NCI-H748 (cell line): ENCODE measurements at regions not wholly inside any gene's neighbourhood (a gene's known extent, or its start where the extent isn't known, plus 50 kb on each side); places are given as distances from the start of the nearest gene placed in this dataset.
"Not testable (repeated sequence)": the region's sequence is repeated elsewhere in the genome, so short reads cannot be mapped to it uniquely, and the experiment has no call there.

Experiments
- DNase-seq: peaks from one replicate; lab custom pipeline; 2025; ENCODE audit not compliant: unreplicated experiment; lab: John Stamatoyannopoulos, UW

- DNase-seq, result no peak
Measured at GRCh38 chr6:50961611-50962010, 142.9 kb downstream of the TFAP2B start.

- no peak for DNase-seq
Measured at GRCh38 chr6:50962213-50962759, 143.6 kb downstream of the TFAP2B start.

- DNase-seq, result no peak
Measured at GRCh38 chr6:50963952-50964351, 145.3 kb downstream of the TFAP2B start.

GRCh38 chr6:50965495-50965894 is 146.8 kb downstream of the TFAP2B start:
- DNase-seq, result no peak

GRCh38 chr6:50966532-50966931 is 147.9 kb downstream of the TFAP2B start:
- no peak for DNase-seq

- DNase-seq, result no peak
Measured at GRCh38 chr6:50966986-50967385, 148.3 kb downstream of the TFAP2B start.

- not testable (repeated sequence) for DNase-seq
Measured at GRCh38 chr6:50968246-50968645, 149.6 kb downstream of the TFAP2B start.

GRCh38 chr6:50970908-50971307 is 152.2 kb downstream of the TFAP2B start:
- DNase-seq, result no peak

GRCh38 chr6:50973464-50973863 is 154.8 kb downstream of the TFAP2B start:
- no peak for DNase-seq

- no peak for DNase-seq
Measured at GRCh38 chr6:50974319-50974718, 155.6 kb downstream of the TFAP2B start.

GRCh38 chr6:50975216-50975615 is 156.5 kb downstream of the TFAP2B start:
- DNase-seq, result no peak

GRCh38 chr6:50976907-50977306 is 158.2 kb downstream of the TFAP2B start:
- DNase-seq, result no peak

- DNase-seq, result no peak
Measured at GRCh38 chr6:50977796-50978195, 159.1 kb downstream of the TFAP2B start.

GRCh38 chr6:50978380-50979170 is 159.9 kb downstream of the TFAP2B start:
- no peak for DNase-seq

- peak; percentile 67 for DNase-seq
Measured at GRCh38 chr6:50979171-50979525, 160.5 kb downstream of the TFAP2B start.

GRCh38 chr6:50984135-50984534 is 165.5 kb downstream of the TFAP2B start:
- no peak for DNase-seq

- DNase-seq, result no peak
Measured at GRCh38 chr6:50986319-50986718, 167.6 kb downstream of the TFAP2B start.

GRCh38 chr6:50989123-50989522 is 170.5 kb downstream of the TFAP2B start:
- DNase-seq, result no peak

- no peak for DNase-seq
Measured at GRCh38 chr6:50990750-50991446, 172.2 kb downstream of the TFAP2B start.

- no peak for DNase-seq
Measured at GRCh38 chr6:50992232-50992631, 173.6 kb downstream of the TFAP2B start.

- DNase-seq, result no peak
Measured at GRCh38 chr6:50992704-50993625, 174.3 kb downstream of the TFAP2B start.
